NCI-H69 (cell line): ENCODE measurements at regions not wholly inside any gene's neighbourhood (a gene's known extent, or its start where the extent isn't known, plus 50 kb on each side); places are given as distances from the start of the nearest gene placed in this dataset.

Experiments used
- DNase-seq: peaks from one replicate; lab custom pipeline; 2025; lab: John Stamatoyannopoulos, UW

DNA sequence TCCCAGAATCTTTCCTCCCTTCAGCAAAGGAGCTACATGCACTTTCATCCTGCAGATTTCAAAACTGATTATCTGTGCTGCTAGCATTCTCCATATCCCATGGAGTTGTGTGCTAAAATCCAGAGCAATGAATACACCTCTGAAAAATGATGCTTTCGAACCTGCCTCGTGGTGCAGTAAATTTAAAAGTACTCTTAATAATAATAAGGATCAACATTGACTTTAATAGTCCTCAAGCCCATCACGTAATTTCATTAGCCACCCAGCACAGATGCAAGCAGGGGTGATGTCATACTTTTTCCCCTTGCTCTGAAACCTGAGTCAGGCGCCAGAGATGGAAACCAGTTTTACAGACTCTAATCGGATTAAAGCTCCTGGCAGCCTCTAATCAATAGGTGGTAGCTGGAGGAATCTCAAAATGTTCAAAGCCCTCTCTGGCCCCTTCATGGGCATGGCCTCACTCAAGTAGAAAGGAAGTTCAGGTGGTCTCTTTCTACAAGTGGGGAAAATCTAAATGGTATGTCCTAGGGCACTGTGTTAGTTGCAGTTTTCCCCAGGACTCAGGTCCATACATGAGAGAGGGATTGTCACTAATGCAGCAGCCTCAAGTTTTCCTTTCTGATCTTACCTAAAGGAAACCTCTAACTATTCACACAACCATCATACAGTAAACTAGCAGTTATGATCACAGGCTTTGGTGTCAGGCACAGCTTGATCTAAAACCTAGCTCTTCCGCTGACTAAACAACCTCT lies 221.6 kb upstream of the SLC30A5 start:
- DNase-seq = peak; percentile 15

DNA sequence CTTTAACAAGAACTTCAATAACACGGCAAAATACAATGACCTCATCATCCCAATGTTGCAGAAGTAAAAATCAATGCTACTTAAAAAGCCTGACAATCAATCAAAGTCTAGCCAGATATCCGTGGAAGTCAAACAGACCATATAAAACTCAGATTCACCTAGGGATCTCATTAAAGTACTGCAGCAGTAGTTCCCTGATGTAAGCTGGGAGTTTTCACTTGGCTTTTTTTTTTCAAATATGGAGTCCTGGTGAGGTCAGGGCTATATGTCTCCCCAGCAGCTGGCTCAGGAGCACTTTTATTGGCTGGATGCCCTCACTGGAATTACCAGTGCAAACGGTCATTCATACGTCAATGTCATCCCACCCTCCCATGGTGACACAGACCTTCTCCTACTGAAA lies 220.6 kb upstream of the SLC30A5 start:
- peak; percentile 56 for DNase-seq

DNA sequence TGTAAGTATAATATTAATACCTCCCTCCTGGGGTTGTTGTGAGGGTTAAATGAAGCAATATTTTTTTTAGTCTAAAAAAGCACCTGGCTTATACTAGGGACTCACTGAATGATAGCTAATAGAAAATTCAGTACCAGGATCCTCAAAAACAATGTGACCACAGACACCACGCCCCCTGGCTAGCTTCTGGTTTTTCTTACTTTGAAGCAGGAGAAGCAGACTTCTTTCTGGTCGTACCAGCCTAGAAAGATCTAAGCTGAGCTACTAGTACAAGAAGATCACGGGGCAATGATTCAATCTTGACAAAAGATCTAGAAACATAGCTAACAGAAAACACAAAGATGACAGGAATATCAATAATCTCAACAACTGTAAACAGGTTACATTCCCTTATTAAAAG lies 218.5 kb upstream of the SLC30A5 start:
- no peak for DNase-seq

DNA sequence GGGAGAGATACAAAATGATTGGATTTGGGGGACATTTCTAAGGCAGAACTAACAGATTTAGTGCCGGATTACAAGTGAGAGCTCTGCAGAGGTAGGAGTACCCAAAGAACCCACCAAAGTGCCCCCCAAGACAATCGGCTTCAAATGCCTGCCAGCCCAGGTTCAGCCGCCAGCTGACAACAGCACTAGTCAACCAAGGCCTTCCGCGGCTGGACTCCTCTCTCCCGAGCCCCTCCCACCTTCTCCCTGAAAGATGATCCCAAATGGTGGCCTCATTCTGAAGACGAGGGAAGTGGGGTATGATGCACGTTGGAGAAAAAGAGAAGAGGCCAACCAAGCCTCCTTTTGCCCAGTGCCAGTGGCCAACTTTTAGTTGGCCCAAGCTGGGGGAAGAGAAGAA lies 210.4 kb upstream of the SLC30A5 start:
- no peak for DNase-seq

DNA sequence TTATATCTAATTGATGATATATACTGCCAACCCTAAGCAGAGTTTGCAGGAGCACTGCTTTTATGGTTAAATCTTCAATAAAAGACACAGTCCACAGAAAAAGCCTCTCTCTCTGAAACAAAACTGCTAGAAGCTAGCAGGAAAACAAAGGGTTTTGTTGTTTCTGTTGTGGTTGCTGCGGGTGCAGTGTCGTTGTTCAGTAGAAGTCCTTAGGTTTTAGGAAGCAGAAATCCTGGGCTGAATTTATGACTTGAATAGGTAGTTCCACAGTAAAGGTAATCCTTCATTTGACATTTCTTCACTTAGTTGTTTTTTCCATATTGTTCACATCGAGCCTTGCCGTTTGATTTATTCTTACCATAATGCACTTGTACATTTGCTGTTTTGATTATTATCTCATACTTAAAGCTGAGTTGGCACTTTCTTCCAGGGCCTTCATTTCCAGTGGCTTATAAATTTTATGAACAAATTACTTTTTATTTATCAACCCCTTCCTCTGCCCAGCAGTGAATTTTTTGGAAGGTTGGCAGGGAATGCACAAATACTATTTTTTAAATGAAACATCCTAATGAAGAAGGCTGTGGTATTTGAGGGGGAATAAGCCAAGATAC lies 209.6 kb upstream of the SLC30A5 start:
- DNase-seq = no peak

DNA sequence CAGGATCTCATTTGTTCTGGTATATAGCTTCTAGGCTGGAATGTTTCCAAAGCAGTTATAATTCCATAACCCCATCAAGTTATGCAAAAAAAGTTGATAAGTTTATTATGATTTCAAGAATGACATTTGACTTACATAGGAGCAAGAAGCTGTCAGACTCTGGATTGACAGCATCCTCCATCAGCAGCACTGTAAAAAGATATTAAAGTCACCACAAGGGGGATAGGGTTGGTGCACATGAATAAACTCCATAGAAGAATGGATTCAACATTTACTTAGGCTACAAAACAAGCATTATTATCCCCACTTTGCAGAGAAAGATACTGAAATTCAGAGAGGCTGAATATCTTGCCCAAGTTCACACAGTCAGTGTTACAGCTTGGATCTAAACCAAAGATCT lies 208.9 kb upstream of the SLC30A5 start:
- DNase-seq = peak; percentile 37

DNA sequence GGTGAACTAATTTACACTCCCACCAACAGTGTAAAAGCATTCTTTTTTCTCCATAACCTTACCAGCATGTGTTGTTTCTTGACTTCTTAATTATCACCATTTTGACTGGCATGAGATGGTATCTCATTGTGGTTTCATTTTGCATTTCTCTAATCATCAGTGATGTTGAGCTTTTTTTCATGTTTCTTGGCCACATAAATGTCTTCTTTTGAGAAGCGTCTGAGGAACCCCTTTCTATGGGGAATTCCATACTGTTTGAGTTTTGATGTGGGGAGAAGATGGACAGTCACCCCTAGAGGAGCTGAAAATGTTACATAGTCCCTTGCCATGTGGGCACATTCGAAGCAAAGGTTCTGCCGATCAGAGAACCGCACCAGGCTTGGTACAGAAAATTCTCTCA lies 207.0 kb upstream of the SLC30A5 start:
- no peak for DNase-seq

DNA sequence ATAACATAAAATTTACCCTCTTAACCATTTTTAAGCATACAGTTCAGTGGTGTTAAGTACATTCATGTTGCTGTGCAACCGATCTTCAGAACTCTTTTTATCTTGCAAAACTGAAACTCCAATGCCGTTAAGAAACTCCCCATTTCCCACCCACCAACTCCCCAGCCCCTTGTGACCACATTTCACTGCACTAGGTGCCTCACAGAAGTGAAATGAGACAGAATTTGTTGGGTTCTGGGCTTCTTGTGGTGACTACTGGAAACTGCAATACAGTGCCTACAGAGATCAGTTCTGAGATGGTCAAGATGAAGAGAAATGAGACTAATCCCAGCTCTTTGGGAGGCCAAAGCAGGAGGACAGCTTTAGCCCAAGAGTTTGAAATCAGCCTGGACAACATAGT lies 202.1 kb upstream of the SLC30A5 start:
- no peak for DNase-seq

DNA sequence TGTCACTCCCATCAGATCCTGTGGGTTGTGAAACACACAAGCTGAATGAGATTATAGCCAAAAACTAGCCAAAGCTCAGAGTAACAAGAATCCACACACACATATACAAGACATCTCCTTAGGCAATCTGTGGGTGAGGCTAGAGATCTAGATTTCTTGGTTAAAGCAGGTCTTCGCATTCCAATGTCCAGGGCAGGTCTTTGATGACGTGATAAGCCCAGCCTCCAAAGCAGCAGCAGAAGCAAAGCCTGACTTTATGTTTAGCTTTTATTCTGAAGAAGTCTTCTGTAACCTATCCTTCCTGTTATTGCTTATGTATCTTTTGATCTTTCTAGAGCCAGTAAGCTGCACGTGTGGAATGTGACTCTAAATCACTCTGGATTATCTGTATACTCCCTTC lies 199.1 kb upstream of the SLC30A5 start:
- DNase-seq = no peak

DNA sequence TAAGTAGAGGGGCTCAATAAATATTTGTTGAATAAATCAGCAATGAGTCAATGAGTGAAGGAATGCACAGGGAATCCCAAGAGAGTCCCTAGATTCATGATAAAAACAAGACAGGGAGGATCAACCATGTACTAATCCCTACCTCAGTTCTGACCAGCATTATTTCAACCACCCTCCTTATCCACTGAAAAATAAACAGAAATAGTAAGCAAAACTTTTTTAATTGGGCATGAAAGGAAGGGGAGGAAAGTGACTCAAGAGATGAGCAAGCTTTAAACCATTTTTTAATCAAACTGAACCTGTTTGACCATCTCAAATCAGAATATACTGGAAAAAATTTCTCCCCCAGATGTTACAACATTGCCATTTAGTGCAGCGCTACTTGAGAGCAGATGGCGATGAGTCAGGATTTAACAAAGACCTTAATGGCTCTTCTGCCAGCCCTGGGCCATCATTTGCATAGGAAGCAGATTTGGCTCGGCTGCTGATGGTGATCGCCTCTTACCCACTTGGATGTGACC lies 194.8 kb upstream of the SLC30A5 start:
- peak; percentile 91 for DNase-seq

DNA sequence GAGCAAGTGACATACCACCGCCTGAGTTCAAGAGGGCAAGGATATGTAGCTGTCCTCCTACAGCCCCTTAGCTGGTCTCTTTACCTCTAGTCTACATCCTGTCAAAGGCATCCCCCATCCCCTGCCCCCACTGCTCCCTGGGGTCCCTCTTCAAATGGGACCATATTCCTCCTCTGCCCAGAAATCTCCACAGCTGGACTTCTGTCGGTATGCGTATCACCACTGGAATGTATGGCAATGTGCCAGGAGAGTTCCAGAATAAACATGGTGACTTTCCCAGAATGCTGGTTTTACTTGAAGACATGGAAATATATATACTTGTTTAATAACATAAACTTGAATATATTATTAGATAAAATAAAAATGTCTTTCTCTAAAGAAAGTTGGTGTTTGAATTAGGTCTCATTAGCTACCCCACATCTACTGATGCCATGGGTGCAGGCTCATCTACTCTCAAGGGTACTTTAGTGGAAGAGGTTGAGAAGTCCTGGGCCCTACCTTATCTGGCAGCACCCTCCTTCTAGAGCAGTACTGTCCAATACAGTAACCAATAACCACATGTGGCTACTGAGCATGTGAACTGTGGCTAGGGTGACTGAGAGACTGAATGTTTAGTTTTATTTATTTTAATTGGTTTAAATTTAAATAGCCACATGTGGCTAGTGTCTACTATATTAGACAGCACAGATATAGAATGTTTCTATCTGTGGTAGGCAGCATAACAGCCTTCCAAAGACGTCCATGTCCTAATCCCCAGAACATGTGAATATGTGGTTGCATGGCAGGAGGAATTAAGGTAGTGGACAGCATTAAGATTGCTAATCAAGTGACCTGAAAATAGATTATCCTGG lies 181.7 kb upstream of the SLC30A5 start:
- DNase-seq = no peak

DNA sequence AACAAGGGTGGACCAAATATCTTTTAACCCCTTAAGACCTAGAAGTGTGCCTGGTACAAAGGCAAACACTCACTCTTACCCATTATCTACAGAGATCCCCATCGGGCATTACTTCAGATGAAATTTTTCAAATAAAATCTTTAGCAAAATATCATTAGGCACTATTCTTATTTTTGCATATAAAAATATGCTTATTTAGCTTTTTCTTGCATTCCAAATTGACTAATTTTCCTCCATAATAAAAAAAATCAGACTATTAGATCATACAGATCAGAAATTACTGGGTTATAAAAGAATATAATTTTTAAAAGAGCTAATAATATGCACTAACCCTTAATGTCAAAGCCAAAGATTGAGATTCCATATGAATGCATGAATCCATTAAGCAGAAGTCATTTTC lies 178.7 kb upstream of the SLC30A5 start:
- no peak for DNase-seq

DNA sequence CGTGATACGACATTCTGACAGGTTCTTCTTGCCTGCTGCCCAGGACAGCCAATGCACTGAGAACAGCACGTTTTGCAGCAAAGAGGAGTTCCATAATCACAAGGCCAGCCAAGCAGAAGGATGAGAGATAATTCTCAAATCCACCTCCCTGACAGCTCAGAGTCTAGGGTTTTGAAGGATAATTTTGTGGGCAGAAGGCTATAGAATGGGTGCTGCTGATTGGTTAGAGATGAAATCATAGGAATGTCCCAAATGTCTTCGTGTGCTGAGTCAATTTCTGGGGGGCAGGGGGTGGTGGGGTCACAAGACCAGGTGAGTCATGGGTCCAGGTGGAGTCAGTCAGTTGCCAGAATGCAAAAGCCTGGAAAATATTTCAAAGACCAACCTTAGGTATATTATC lies 175.5 kb upstream of the SLC30A5 start:
- DNase-seq = no peak

DNA sequence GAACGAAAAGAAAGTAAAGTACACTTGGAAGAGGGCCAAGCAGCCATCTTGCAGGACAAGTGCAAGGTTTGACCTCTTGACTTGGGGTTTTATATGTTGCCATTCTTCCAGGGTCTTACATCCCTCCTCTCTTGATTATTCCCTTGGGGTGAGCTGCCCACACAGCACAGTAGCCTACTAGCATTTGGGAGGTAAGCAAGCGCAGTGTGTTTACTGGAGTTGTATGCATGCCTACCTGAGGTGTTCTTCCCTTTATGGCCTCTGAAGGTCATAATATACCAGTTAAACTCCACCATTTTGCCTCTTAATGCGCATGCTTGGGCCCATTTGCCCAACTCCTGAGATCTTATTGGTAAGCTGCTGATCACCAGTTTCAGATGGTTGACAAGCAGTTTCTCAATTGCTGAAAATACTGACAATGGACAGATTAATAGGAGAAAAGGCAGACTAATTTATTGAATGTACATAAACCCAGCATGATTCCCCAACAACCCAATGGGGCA lies 173.8 kb upstream of the SLC30A5 start:
- peak; percentile 11 for DNase-seq

DNA sequence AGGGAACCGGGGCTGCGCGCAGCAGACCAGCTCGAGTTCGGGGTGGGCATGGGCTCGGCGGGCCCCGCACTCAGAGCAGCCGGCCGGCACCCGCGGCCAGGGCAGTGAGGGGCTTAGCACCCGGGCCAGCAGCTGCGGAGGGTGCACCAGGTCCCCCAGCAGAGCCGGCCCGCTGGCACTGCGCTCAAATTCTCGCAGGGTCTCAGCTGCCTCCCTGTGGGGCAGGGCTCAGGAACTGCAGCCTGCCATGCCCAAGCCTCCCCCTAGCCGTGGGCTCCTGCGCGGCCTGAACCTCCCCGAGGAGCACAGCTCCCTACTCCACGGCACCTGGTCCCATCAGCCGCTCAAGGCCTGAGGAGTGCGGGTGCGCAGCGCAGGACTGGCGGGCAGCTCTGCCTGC lies 172.9 kb upstream of the SLC30A5 start:
- DNase-seq = no peak

DNA sequence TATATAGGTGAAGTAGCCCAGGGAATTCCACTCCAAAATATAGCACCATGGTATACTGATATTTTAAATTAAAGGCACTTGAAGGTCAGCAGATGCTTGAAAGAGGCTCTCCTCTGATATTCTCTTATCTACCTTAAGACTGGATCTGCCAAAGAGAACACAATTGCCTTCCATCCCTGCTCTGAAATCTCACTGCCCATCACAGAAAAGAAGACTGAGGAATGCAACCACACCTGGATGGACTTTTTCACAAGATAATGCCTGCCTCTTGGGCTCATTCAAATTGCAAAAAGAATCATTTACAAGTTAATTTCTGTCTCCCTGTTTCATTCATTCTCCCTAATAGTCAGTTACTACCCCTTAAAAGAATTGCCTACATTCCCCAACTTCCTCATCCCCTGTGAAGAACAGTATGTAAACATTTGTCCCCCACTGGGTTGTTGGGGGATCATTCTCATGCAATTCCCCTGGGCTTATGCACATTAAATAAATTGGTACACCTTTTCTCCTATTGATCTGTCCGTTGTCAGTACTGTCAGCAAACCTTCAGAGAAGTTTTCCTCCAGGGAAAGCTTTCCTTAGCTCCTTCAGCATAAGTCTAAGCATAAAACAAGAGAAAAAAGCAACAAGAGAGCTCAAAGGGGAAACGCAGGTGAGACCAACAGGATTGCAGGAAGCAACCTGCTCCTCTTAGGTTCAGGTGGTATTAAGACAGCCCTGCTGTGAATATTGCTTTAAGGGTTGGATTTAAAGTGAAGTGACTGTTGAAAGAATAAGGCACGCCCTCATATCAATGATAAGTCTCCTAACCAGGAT lies 171.4 kb upstream of the SLC30A5 start:
- DNase-seq = no peak

DNA sequence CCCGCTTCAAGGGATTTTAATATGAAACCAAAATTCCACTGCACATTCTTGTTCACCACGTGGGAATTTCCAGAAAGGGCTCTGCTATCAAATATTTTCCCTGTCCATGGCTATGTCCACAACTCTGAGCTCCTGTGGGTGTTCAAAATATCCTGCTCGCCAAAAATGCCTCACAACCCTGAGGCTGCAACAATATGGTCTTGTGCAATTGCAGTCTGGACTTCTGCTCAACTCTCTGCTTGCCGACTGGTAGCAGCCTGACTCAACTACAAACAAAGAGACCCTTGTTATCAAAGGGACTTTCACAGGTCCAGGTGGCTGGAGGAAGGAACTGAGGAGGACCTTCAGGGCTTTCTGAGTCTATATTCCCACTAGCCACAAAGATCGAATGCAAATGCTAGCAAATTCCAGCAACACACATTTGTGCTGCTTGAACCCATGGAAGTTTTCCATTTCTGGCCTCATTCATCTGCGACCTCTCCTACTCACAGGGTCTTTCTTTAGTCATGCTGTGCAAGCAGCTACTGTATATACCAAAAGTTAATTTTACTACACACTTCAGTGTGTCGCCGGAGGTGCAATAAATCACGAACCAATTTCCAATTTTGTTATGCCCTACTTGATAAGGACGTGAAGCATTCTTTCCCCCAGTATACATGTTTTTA lies 169.2 kb upstream of the SLC30A5 start:
- DNase-seq = no peak

DNA sequence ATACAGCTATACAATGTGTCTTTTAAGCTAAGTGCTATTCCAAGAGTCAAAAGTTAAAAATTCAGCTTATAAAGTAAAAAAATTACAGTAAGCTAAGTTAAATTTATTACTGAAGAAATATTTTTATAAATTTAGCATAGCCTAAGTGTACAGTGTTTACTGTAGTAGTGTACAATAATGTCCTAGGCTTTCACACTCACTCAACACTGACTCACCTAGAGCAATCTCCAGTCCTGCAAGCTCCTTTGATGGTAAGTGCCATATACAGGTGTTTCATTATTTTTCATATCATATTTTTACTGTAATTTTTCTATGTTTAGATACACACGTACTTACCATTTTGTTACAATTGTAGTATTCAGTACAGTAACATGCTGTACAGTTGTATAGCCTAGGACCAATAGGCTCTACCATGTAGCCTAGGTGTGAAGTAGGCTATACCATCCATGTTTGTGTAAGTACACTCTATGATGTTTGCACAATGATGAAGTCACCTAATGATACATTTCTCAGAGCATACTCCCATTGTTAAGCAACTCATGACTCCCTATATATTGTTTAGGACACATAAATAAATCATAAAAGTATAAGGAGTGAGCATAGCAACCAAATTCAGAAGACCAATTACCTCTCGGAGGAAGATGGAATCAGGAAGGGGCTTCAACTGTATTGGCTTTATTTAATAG lies 165.1 kb upstream of the SLC30A5 start:
- DNase-seq = peak; percentile 85

DNA sequence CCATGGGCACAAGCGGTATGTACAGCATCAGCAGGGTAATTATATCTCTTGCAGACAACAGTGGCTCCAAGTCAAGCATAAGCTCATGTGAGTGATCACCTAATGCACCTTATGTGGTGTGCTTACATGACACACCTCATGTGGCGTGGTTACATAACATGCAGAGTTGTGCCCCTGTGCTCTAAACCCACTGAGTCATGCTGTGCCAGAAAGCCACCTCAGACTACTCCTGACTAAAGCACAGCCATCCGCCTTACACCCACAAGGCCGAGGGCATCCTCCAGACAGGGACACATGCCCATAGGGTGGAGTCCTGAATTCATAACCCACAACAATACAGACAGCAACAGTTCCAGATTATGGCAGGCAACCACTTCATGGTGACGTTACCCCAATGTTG lies 163.7 kb upstream of the SLC30A5 start:
- DNase-seq = no peak

DNA sequence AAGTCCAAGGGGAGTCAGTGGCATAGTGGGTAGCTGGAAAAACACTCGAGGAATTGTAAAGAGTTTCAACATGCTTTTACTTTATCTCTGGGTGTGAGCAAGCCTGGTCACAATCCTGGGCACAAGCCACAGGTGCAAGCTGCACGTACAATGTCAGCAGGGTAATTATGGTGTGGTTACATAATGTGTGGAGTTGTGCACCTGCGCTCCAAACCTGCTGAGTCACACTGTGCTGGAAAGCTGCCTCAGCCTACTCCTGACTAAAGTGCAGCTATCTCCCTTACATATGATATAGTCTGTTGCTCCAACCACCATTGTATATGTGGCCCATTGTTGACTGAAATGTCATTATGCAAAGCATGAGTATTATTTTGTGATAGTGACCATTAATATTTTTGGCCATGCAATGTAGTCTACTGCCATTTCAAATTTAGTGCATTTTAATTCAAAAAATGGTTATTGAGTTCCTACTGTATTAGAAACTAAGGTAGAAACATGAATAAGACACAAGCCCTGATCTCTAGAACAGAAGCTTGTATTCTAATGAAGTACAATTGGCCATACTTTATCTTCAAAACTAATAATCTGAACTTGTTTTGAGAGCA lies 160.9 kb upstream of the SLC30A5 start:
- DNase-seq = peak; percentile 47
